Stimulated activated CD8-positive, alpha-beta memory T cell treated with anti-CD3 and anti-CD28 coated beads, Interleukin-7, amount 100 ng/mL, for 48 hours (primary cell): ENCODE measurements at regions not wholly inside any gene's neighbourhood (a gene's known extent, or its start where the extent isn't known, plus 50 kb on each side); places are given as distances from the start of the nearest gene placed in this dataset.
"Not testable (repeated sequence)": the region's sequence is repeated elsewhere in the genome, so short reads cannot be mapped to it uniquely, and the experiment has no call there.

ENCODE experiments used
- DNase-seq, 2 donors: peaks; one replicate each; pipeline ENCODE4 v3.0.0-alpha.2; 2020; ENCODE audit warnings: low read depth in 1 of 2; ENCODE audit errors: extremely low read depth in 1 of 2

DNA sequence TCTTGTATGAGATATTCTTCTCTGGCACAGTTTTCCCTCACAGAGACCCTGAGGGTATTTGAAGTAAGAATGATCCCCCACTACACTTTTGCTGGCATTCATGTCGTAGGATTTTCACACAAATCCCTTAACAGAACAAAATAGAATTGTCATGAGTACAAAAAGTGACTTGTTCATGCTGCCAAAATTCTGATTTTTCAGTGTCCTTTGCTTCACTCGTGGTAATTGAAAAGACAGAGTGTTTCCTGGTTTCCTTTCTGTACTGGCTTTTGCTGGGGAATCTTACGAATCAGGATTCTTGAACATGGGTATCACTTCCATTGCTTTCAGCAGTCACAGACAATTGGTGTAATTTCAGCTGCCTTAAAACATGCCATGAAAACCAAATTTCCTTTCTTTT is 756.3 kb downstream of the REEP3 start:
- DNase-seq, result no peak

DNA sequence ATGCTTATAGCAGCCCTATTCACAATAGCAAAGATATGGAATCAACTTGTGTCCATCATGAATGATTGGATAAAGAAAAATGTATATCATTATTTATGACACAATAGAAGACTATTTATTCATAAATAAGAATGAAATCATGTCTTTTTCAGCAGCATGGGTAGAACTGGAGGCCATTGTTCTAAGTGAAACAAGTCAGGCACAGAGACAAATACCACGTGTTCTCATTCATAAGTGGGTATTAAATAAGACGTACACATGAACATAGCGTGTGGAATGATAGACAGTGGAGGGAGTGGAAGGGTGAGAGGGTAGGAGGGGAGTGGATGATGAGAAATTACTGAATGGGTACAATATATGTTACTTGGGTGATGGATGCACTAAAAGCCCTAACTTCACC is 762.4 kb downstream of the REEP3 start:
- no peak for DNase-seq

DNA sequence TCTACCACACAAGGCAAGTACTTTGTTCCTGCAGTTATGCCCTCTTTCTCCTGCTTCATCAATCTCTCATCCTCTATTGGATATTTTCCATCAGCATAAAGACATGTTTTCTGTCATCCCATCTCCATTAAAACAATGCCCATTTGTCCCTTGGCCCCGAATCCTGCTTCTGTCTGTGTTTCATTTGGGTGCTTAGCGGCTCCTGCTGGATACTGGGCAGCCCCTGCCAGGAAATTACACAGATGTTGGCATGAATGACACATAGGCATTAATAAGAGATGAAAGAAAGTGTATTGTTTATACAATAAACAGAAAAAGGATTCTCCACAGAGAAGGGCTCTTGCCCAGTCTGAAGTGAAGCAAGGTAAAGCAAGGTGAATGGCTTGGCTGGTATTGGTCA is 765.3 kb downstream of the REEP3 start:
- no peak for DNase-seq

DNA sequence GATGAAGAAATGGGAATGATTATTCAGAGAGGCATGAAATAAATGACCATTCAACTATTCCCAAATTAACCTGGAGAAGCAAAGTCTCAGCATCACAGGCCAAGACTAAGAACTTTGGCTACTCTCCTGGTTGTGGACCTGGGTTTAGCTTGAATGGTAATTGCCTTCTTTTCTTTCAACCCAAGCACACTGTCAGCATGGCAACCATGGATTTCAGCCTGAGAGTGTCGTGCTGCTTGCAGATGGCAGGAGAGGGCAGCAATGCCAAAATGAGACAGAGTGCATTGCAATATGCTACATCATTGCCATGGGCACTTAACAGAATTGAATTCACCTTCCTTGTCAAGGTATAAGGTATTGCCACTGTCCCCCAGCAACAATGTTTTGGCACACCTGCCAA is 767.2 kb downstream of the REEP3 start:
- no peak for DNase-seq

DNA sequence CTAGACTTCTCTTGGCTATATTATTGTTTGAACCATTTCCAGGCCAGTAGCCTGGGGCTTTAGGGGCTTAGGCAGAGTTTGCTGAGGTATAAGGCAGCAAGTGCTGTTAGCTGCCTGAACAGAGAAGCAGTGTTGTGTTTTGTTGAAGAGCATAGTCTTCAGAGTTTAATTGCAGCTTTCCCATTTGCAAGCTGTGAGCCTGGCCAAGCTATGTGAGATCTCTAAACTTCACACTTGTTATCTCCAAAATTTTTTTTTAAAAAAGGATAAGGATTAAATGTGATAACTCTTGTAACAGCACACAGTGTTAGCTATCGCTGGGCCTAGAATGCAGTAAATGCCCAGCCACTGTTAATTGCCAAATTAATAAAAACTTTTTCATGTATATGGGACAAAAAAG is 782.4 kb downstream of the REEP3 start:
- DNase-seq, result no peak

DNA sequence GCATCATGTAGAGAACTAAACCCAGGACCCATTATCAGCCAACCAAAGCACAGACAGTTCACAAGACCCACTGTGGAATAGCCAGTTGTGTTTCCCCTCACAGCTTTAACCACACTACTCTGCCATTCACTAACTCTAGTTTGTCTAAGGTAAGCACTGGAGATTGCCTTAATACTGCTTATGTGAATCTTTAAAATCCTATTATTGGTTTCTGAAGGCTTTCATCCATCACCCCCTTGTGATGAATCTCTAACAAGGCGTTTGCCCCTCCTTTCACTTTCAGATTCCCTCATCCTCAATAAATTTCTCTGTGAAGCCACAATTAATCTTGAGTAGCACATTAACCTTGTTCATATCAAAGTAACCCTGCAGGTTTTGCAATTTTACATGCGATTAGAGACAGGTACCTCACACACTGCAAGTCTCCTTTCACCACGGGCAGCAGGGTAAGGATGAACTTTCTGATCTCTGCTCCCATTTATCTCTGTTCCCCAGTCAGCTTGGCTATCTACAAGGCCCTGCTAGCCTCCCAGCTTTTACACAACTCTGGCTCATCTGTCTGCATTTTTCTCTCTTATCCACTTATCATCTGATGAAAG is 785.6 kb downstream of the REEP3 start:
- no peak for DNase-seq

DNA sequence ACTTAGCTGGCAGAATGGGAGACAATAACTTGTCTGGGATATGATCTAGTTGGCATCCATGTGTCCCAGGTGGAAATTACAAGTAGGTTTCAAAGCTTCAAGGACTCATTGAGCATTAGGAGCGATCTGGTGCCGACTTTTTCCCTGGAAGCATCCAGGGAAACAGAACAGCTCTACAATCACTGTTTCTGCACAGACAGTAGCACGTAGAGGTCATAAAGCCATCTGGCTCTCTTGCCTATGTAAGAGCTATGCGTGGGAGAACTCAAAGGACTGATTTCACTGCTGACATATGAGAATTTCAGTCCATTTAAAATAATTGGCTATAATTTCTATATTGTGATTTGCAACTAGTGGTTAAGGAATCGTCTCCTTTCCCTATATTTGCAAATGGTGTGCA is 791.7 kb downstream of the REEP3 start:
- no peak for DNase-seq

DNA sequence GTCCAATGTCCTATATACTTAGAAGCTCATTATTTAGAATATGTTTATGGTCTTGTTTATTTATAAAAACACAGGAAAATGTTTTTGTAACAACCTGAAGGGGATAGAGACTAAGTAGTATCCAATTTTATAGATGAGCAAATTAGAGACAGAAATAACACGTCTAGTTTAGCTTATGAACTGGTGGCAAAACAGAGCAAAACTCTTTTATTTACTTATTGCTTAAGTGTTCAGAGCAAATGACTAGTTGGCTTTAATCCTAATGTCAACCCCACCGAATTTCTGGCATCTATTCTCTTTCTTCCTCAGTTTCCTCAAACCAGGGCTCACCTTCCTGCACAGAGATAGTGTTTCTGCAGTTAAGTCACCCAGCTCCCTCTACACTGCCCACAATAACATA is 792.8 kb downstream of the REEP3 start:
- DNase-seq, result no peak

DNA sequence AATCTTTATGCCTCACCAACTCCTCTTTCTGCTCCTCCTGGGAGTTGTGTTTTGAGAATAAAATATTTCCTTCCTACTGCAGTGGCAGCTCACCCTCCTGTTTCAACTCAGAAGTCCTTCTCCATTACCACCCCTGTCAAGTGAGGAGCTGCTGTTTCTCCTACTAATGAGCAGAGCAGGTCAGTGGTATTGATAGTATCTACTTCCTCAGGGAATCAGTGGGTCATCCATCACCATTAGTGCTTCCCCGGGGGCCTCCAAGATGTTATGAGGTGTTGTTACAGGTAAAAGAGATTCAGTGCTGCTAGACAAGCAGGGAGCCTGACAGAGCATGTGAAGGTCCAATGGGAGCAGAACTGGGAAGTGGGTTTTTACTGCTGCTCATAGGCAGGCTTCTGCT is 795.2 kb downstream of the REEP3 start:
- DNase-seq, result no peak

DNA sequence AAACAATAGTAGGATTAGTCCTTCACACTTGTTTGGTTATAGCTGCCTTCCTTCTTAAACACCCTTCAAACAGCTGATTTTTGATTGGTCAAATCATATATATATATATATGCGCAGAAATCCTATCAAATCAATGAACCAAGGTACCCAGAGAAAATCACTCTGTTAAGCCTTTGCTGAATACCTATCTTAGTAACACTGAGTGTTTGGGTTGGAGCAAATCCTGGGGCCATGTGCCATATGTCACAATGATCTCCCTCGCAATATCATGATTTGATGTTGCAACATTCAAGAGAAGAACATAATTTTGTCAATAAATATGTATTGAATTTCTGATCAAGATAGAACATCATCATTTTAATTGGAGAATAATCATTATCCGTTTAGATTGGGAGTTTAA is 795.6 kb downstream of the REEP3 start:
- DNase-seq, result no peak

DNA sequence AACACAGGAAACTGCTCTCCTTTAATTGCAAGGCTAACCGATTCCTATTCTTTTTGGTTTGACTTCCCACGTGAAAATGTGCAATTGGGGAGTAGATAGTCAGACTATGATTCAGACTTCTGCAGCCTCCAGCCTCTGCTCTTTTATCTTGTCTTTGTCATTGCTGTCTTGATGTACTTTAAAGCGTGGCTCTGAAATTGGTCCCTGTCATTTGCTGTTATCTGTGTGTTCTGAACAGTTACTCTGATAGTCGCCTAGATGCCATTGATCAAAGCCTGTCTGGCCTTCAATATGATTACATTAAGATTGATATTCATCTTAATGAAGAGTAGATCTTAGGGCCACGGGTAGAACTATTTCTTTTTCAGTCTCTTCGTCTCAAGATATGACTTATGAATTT is 799.2 kb downstream of the REEP3 start:
- no peak for DNase-seq

DNA sequence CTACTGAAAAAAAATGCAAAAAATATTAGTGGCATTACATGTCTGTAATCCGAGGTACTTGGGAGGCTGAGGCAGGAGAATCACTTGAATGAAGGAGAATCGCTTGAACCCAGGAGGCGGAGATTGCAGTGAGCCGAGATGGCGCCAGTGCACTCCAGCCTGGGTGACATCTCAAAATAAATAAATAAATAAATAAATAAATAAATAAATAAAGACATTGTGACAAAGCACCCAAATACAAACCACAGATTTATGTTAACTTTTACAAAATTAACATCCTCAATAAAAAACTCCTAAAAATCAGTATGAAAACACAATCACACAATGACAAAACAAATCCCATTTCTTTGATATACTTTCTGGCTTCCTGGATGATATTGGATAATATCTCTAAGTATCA is 808.3 kb downstream of the REEP3 start:
- no peak for DNase-seq

DNA sequence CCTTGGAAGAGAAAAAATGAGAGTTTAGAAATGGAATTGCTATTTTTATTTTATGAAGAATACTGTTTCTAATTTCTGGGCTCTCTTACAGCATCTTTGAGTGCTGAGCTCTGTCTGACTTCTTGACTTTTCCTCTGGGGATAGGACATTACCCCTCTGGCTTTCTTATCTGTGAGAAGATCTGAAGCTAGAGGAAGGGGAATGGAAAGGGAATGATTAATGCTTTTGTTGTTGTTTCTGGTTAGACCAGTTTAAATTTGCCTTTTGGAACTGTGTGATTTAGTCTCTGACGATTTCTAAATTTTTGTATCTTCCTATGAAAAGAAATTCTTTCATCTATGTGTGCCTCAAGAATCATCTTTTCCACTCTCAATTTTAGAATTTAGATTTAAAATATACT is 811.4 kb downstream of the REEP3 start:
- DNase-seq, result no peak

DNA sequence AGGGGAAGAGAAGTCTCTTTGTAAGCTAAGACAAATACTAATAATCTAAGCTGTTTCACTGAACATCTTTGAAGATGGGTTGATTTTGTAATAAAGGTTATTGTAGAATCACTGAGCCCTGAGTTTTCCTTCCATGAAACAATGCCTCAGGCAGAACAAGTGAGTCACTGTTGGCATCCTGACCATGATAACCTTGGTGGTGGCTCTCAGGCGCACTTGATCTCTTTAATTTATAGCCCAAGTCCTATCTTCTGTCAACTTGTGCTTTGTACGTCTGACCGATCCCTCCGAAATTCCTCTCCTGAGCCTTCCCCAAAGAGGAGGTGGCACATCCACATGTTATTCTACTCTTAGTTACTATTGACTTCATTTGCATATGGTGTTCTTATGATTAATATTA is 812.9 kb downstream of the REEP3 start:
- DNase-seq, result no peak

DNA sequence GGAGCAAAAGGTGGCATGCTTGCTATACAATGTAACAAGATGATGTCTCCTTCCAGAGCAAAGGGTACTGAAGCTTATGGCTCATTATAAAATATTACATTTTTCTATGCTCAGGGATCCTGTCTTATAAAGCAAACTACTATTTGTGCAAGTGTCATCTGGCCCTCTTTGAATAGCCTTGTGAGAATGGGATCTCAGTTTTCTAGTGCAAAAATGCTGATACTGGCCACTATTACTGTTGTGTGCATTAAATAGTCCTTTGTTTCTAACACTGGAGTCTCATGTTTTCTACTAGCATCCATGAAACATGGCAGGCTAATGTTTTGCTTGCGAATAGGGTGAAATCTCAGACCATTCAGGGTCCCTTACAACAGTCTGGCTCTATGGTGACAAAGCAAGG is 823.0 kb downstream of the REEP3 start:
- no peak for DNase-seq

DNA sequence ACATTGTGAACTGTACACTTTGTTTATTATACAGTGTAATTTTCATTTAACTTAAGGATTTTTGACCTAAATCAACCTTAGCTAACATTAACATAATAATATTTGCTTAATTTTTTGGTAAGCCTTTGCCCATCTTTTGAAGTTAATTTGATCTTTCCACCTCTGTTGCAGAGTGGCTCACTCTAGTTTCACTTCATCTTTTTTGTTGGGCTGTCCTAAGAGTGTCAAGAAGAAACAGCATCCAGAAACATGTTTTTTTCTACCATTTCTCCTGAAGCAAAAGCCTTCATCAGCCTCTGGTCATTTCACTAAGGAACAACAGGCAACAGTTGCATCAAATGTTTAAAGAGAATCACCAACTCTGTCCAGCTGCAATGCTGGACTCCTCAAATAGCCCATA is 824.7 kb downstream of the REEP3 start:
- no peak for DNase-seq

DNA sequence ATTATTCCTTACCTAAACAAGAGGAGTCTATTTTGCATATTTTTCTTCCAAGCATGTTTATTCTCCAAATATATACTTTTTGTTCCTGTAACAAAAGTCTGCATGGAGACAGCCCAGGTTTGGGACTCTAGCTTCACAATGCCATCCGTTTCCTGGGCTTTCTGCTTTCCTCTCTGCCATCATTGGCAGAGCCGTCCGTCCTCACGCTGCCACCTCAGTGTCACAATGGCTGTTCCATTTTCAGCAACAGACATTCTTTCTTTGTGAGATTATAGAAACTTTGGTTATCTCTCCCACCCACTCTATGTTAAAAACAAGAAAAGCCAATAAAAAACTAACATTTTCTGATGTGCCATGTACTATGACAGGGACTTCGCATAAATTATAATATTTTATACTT is 825.2 kb downstream of the REEP3 start:
- no peak for DNase-seq

DNA sequence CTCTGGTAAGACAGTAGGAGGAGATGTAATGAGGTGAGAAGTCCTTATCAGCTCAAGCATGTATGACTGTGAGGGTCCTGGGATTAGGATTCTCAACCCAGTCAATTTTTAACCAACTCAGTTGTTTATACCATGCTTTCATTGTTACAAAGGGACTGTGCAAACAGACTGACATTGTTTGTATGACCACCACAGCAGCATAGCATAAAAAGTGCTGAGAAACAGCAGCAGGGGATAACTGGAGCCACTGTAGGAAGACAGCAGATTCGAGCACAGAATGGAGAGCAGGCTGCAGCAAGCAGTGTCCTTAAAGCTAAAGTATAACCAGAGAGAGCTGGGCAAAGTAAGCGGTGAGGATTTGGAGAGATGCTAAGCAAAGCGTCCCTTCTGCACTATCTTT is 829.5 kb downstream of the REEP3 start:
- no peak for DNase-seq

DNA sequence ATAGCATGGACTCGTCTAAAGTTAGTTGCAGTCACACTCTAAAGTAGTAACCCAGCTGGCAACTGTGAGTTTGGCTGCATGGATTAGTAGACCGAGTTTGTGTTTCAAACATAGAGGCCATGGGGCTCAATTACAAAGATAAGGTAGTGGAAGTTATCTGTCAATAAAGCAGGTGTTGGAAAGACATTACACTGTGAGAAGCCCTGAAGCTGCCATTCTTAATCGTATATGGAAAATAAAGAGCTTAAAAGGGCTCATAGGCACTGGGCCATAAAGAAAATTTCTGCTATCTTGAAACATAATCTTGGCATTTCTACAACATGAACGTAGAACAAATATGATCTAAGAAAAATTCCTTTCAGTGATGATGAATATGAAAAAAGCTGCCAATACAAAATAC is 837.7 kb downstream of the REEP3 start:
- no peak for DNase-seq

DNA sequence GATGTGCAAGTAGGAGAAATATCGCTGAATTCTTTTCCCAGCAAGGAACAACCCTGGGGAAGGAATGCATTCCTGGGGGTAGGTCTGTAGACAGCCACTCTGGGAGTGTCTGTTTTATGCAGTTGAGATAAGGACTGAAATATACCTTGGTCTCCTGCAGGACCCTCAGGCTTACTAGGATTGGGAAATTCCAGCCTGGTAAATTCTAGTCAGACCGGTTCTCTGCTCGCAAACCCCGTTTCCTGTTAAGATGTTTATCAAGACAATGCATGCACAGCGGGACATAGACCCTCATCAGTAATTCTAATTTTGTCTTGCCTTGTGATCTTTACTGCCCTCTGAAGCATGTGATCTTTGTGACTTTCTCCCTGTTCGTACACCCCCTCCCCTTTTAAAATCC is 839.0 kb downstream of the REEP3 start:
- DNase-seq, result not testable (repeated sequence)

DNA sequence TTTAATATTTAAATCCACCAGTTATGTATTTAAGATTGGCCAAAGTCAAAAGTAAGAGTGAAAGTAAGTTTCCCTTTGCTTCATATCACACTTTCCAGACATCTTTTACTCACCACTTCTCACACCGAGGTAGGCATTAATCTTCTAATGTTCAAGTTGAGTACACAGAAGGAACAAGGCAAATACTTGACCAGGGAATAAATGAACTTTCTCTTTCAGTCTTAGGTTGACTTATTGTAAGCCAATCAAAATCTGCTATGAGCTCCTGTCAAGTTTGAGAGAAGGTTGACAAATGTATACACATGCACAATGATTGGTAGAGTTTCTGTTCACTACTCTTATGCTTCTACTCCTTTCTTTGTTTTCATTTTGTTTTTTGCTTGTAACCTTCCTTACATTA is 842.5 kb downstream of the REEP3 start:
- DNase-seq, result no peak

DNA sequence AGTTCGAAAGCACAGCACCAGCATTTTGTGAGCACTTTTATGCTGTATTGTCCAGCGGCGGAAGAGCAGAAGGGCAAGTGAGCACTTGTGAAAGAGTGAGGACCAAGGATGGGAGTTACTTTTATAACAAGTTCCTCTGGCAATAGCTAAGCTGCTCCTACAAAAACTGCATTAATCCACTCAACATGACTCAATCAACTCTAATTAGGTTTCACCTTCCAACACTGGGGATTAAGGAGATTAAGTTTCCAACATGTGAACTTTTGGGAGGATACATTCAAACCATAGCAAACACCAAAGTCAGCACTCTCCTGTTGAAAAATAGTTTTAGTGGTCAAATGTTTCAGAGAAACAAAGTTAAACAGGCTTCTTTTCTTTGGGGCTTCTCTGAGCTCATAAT is 844.5 kb downstream of the REEP3 start:
- no peak for DNase-seq

DNA sequence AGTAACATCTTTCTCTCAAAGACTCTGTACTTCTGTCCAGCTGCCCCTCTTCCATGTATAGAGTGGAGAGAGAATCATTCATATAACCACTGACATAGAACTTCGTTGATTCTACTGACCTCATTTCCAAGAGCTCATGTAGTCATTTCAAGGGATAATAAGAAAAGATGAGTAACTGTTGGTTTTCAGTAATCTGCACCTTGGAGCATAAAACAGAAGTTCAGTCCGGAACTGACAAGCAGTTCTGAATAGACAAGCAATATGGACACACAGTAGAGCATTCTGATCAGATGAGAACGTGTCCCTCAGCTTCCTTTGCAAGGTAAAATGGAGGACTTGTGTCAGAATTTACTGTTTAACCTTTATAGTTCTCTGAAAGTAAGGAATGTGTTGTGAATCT is 847.1 kb downstream of the REEP3 start:
- DNase-seq, result no peak
